ENCODE measurements at regions not wholly inside any gene's neighbourhood (a gene's known extent, or its start where the extent isn't known, plus 50 kb on each side); places are given as distances from the start of the nearest gene placed in this dataset.

GRCh38 chr9:105901514-105902109 is 207.3 kb downstream of the TMEM38B start:
- ChIA-PET CTCF (ENCODE audit: unreplicated experiment) (no interaction called here), POLR2A (no interaction called here)
- peak; percentile 70 for TF ChIP-seq CTCF (conservative IDR thresholded peaks at IDR 0.05; ENCODE audit: low read length)
- TF ChIP-seq EZH2phosphoT487 (IDR thresholded peaks at IDR 0.05; ENCODE audit: borderline replicate concordance, low read depth, low read length) = no peak
- no peaks in the 10 kb centered on the region for H3K4me1 ChIP-seq (ENCODE audit: insufficient read depth, low read length, poor library complexity, severe bottlenecking)
- no peaks in the 10 kb centered on the region for H3K9me3 ChIP-seq (ENCODE audit: low read length)
- no peaks in the 10 kb centered on the region for H3K36me3 ChIP-seq (ENCODE audit: insufficient read depth, low read length)
- DNase-seq (ENCODE audit: low spot score) = peak; percentile 16
- intact Hi-C loops (cut with micrococcal nuclease; ENCODE audit: unreplicated experiment) = no loop called here
- no peak overlapping the region for H3K27ac ChIP-seq (ENCODE audit: low read depth, low read length, poor library complexity, severe bottlenecking)
- no peaks in the 10 kb centered on the region for H4K20me1 ChIP-seq (ENCODE audit: insufficient read depth, low read length)
- H3K9me2 ChIP-seq (ENCODE audit: insufficient read depth, low read length) = no peaks in the 10 kb centered on the region
- no peak overlapping the region for H3K4me3 ChIP-seq (ENCODE audit: low read depth, low read length, poor library complexity, severe bottlenecking)
- no peak overlapping the region for H3K4me2 ChIP-seq (ENCODE audit: low read length)
- H2AFZ ChIP-seq (ENCODE audit: low read length) = no peak overlapping the region
- H3K79me2 ChIP-seq (ENCODE audit: insufficient read depth, low read depth, low read length) = no peaks in the 10 kb centered on the region
- BruUV-seq (replicated peaks) = no TSS peak

GRCh38 chr9:105908069-105908468 is 213.7 kb downstream of the TMEM38B start:
- H3K27ac ChIP-seq (ENCODE audit: low read depth, low read length, poor library complexity, severe bottlenecking) = no peak overlapping the region
- no peak overlapping the region for H2AFZ ChIP-seq (ENCODE audit: low read length)
- H3K36me3 ChIP-seq (ENCODE audit: insufficient read depth, low read length) = no peaks in the 10 kb centered on the region
- BruUV-seq (replicated peaks) = no TSS peak
- H3K9me3 ChIP-seq (ENCODE audit: low read length) = no peaks in the 10 kb centered on the region
- no peaks in the 10 kb centered on the region for H4K20me1 ChIP-seq (ENCODE audit: insufficient read depth, low read length)
- intact Hi-C loops (cut with micrococcal nuclease; ENCODE audit: unreplicated experiment) = no loop called here
- ChIA-PET CTCF (ENCODE audit: unreplicated experiment) (no interaction called here), POLR2A (no interaction called here)
- H3K4me3 ChIP-seq (ENCODE audit: low read depth, low read length, poor library complexity, severe bottlenecking) = no peak overlapping the region
- H3K4me2 ChIP-seq (ENCODE audit: low read length) = no peak overlapping the region
- H3K4me1 ChIP-seq (ENCODE audit: insufficient read depth, low read length, poor library complexity, severe bottlenecking) = no peaks in the 10 kb centered on the region
- H3K79me2 ChIP-seq (ENCODE audit: insufficient read depth, low read depth, low read length) = no peaks in the 10 kb centered on the region
- H3K9me2 ChIP-seq (ENCODE audit: insufficient read depth, low read length) = no peaks in the 10 kb centered on the region
- no peak for DNase-seq (ENCODE audit: low spot score)
- TF ChIP-seq EZH2phosphoT487 (IDR thresholded peaks at IDR 0.05; ENCODE audit: borderline replicate concordance, low read depth, low read length) (no peak), CTCF (conservative IDR thresholded peaks at IDR 0.05; ENCODE audit: low read length) (no peak)

GRCh38 chr9:105911104-105911911 is 217.0 kb downstream of the TMEM38B start:
- Histone ChIP-seq H3K79me2 (ENCODE audit: insufficient read depth, low read depth, low read length) (no peaks in the 10 kb centered on the region), H3K4me2 (ENCODE audit: low read length) (no peak overlapping the region)

More at GRCh38 chr9:105911104-105911911, 217.0 kb downstream of the TMEM38B start:
- no peaks in the 10 kb centered on the region for H3K9me3 ChIP-seq (ENCODE audit: low read length)
- H3K4me3 ChIP-seq (ENCODE audit: low read depth, low read length, poor library complexity, severe bottlenecking) = no peak overlapping the region
- no peaks in the 10 kb centered on the region for H3K36me3 ChIP-seq (ENCODE audit: insufficient read depth, low read length)
- H2AFZ ChIP-seq (ENCODE audit: low read length) = no peak overlapping the region
- no peaks in the 10 kb centered on the region; the same call in 1 of the 2 replicates for H4K20me1 ChIP-seq (ENCODE audit: insufficient read depth, low read length)
- ChIA-PET CTCF (ENCODE audit: unreplicated experiment) (no interaction called here), POLR2A (interaction anchor here (0.6 kb wide), 1 partner anchor 475 kb away, joined by 3 read pairs; no protein-coding TSS in a partner anchor)
- no TSS peak for BruUV-seq (replicated peaks)
- intact Hi-C loops (cut with micrococcal nuclease; ENCODE audit: unreplicated experiment) = no loop called here
- TF ChIP-seq EZH2phosphoT487 (IDR thresholded peaks at IDR 0.05; ENCODE audit: borderline replicate concordance, low read depth, low read length) (no peak), CTCF (conservative IDR thresholded peaks at IDR 0.05; ENCODE audit: low read length) (no peak)
- no peaks in the 10 kb centered on the region for H3K9me2 ChIP-seq (ENCODE audit: insufficient read depth, low read length)
- no peak for DNase-seq (ENCODE audit: low spot score)
- H3K27ac ChIP-seq (ENCODE audit: low read depth, low read length, poor library complexity, severe bottlenecking) = no peak overlapping the region
- H3K4me1 ChIP-seq (ENCODE audit: insufficient read depth, low read length, poor library complexity, severe bottlenecking) = no peaks in the 10 kb centered on the region
